ENCODE measurements at regions not wholly inside any gene's neighbourhood (a gene's known extent, or its start where the extent isn't known, plus 50 kb on each side); places are given as distances from the start of the nearest gene placed in this dataset.

DNA sequence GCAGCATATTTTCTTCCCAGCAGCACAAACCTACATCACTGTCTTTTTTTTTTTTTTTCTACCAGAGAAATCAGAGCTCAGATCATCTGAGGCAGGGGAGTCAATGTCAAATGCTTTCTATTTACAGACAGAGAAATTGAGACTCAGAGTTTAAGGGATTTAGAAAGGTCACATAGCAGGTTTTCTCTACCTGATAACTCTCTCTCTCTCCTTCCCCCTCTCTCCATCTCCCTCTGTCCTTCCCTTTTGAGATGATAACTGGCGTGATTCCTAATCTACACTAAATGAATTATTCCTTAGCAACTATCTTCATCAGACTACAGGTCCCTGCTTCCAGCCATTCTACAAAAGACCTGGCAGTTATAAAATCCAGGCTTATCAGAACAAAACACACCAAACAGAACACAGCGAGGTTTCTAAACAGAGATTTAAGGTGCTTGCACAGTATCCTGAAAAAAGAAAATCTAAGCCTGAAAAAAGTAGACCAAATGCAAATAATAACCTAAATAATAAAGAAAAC is 161.6 kb upstream of the PKDCC start:
- TF ChIP-seq CTCF (IDR thresholded peaks at IDR 0.05; ENCODE audit: insufficient read depth, low read depth, low read length, missing control alignments) = no peak
- no peak for DNase-seq (ENCODE audit: low read depth)

DNA sequence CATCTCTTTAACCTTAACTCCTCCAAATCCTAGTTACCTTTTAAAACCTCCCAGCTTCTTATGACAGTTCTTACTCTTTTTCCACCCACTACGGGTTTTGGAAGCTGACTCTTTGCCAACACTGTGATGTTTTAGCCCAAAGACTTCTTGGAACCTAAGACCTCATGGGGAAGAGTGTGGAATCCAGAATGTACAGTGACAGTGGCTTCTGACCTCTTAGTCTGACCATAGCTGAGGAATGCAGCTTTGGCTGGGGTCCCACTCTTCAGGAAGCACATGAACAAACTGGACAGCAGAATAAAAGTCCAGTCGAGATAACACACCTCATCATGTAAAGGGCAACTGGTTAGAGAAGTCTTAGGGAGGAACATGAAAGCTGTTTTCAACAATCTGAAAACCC is 161.1 kb upstream of the PKDCC start:
- no peak for DNase-seq (ENCODE audit: low read depth)
- H3K4me3 ChIP-seq (ENCODE audit: low read length) = no peak overlapping the region
- no peak for TF ChIP-seq CTCF (IDR thresholded peaks at IDR 0.05; ENCODE audit: insufficient read depth, low read depth, low read length, missing control alignments)

More for the DNA sequence above, 161.6 kb upstream of the PKDCC start:
- H3K4me3 ChIP-seq (ENCODE audit: low read length) = no peak overlapping the region

GRCh38 chr2:41890341-41890740 is 157.5 kb upstream of the PKDCC start:
- TF ChIP-seq CTCF (IDR thresholded peaks at IDR 0.05; ENCODE audit: insufficient read depth, low read depth, low read length, missing control alignments) = no peak
- H3K4me3 ChIP-seq (ENCODE audit: low read length) = no peak overlapping the region
- no peak for DNase-seq (ENCODE audit: low read depth)

- no peak overlapping the region for H3K4me3 ChIP-seq (ENCODE audit: low read length)
- TF ChIP-seq CTCF (IDR thresholded peaks at IDR 0.05; ENCODE audit: insufficient read depth, low read depth, low read length, missing control alignments) = no peak
- no peak for DNase-seq (ENCODE audit: low read depth)
These were observed 155.3 kb upstream of the PKDCC start for GRCh38 chr2:41892476-41892875.

DNA sequence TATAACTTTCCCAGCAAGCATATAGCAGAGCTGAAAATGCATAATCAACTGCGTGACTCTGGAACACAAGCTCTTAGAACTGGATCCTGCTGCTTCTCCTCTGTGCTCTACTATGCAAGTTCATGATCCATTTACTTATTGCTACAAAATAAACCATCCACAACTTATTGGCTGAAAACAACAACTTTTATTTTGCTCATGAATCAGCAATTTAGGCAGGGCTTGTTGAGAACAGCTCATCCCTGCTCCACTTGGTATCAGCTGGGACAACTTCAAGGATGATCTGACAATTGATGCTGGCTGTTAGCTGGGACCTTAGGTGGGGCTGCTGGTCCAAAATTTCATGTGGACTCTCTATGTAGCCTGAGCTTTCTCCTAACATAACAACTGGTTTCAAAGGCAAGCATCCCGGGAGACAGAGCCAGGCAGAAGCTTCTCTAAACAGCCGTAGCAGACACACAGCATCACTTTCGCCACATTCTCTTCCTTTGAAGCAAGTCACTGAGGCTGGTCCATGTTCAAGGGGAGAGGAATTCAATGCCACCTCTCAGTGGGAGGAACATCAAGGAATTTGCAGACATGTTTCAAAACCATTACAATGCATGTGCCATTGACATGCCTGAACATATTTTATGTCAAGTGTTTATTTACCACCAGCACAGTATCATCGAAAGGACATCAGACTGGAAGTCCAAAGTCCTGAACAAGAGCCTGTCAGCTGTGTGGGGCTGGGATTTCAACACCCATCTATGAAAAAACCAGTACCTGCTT is 153.1 kb upstream of the PKDCC start:
- peak; percentile 71 for DNase-seq (ENCODE audit: low read depth)
- no peak for TF ChIP-seq CTCF (IDR thresholded peaks at IDR 0.05; ENCODE audit: insufficient read depth, low read depth, low read length, missing control alignments)
- H3K4me3 ChIP-seq (ENCODE audit: low read length) = no peak overlapping the region

GRCh38 chr2:41895334-41895664 is 152.5 kb upstream of the PKDCC start:
- H3K4me3 ChIP-seq (ENCODE audit: low read length) = no peak overlapping the region
- no peak for TF ChIP-seq CTCF (IDR thresholded peaks at IDR 0.05; ENCODE audit: insufficient read depth, low read depth, low read length, missing control alignments)
- no peak for DNase-seq (ENCODE audit: low read depth)
